Mucosa of rectum (tissue), 2 donors: ENCODE measurements at regions not wholly inside any gene's neighbourhood (a gene's known extent, or its start where the extent isn't known, plus 50 kb on each side); places are given as distances from the start of the nearest gene placed in this dataset.

ENCODE experiments used
- H3K27ac ChIP-seq, 2 donors: one replicate each; pipeline ENCODE4 v1.7.0; 2013; ENCODE audit warnings: inconsistent platforms in 2 of 2, low read depth in 2 of 2, low read length in 2 of 2
- H3K27me3 ChIP-seq, 2 donors: one replicate each; pipeline ENCODE4 v1.7.0; 2013; ENCODE audit warnings: low read length in 2 of 2; ENCODE audit not compliant: control insufficient read depth in 2 of 2, insufficient read depth in 2 of 2
- H3K36me3 ChIP-seq, 2 donors: one replicate each; pipeline ENCODE4 v1.7.0; 2013; ENCODE audit warnings: low read length in 2 of 2; ENCODE audit not compliant: control insufficient read depth in 2 of 2, insufficient read depth in 2 of 2
- H3K4me1 ChIP-seq, 2 donors: one replicate each; pipeline ENCODE4 v1.7.0; 2013; ENCODE audit warnings: low read length in 2 of 2, mild to moderate bottlenecking in 1 of 2; ENCODE audit not compliant: control insufficient read depth in 2 of 2, insufficient read depth in 2 of 2
- H3K4me3 ChIP-seq, 2 donors: one replicate each; pipeline ENCODE4 v1.7.0; 2013; ENCODE audit warnings: low read length in 2 of 2
- H3K9ac ChIP-seq, 2 donors: one replicate each; pipeline ENCODE4 v1.7.0; 2013; ENCODE audit warnings: low read length in 2 of 2, low read depth in 1 of 2, mild to moderate bottlenecking in 1 of 2
- H3K9me3 ChIP-seq, 2 donors: one replicate each; pipeline ENCODE4 v1.7.0; 2013; ENCODE audit warnings: low read length in 2 of 2; ENCODE audit not compliant: control insufficient read depth in 2 of 2
- donor health status: healthy.
- donor health status: Normal muscosa, but diverticular disease.

DNA sequence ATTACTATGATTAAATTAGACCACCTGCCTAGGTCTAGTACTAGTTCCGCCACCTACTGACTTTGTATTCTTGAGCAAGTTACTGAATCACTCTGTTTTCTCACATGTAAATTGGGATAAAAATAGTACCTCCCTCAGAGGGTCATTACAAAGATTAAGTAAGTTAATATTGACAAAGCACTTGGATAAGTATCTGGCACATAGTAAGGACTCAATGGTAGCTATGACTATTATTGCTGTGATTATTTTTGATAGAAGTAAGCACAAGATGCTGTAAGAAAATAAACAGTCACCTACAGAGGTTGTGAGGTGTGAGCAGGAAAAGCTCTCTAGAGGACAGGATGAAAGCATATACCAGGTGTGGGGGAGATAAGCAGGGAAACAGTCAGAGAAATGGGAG is 173.1 kb upstream of the PAPPA start:
- Histone ChIP-seq H3K9ac (no peak overlapping the region), H3K9me3 (no peaks in the 10 kb centered on the region), H3K36me3 (no peaks in the 10 kb centered on the region), H3K4me1 (no peaks in the 10 kb centered on the region), H3K4me3 (no peak overlapping the region), H3K27me3 (no peaks in the 10 kb centered on the region), H3K27ac (no peak overlapping the region)

DNA sequence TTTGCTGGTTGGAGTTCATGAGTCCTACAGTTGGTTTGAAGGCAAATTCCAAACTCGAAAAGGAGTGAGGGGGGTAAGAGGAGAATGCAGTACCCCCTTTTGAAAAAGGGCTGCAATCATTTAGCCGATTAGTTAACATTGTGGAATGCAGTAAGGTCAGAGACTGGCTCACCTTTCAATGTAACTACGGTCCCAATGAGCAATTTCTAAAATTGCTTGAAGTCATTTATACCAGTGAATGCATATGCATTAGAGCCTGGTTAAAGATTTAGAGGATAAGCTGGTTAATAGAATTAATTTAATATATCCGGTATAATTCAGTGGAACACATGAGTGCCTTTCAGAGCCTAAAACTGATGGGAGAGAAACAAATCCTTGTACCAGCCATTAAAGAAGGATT is 172.6 kb upstream of the PAPPA start:
- Histone ChIP-seq H3K9me3 (no peaks in the 10 kb centered on the region), H3K27ac (no peak overlapping the region), H3K4me3 (no peak overlapping the region), H3K9ac (no peak overlapping the region), H3K36me3 (no peaks in the 10 kb centered on the region), H3K4me1 (no peaks in the 10 kb centered on the region), H3K27me3 (no peaks in the 10 kb centered on the region)

DNA sequence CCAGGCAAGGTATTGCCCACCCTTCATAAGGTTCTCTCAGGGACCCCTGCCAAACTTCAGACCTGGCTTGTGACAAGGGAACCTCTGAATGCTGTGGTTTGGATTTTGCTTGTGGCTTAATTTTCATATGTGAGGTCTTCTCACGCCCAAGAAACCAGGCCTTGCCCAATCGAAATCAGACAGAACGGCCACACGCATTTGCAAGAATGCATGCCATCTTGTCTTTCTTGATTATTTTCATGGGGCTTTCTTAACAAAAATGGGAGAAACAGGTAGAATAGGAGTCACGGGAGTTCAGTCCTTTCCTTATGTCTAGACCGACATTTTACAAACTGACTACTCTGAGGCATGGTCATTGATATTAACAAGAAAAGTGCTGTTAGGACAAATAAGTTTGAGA is 170.2 kb upstream of the PAPPA start:
- H3K27me3 ChIP-seq = no peaks in the 10 kb centered on the region
- H3K4me1 ChIP-seq = no peaks in the 10 kb centered on the region
- H3K9ac ChIP-seq = no peak overlapping the region
- no peaks in the 10 kb centered on the region for H3K9me3 ChIP-seq
- H3K36me3 ChIP-seq = no peaks in the 10 kb centered on the region
- no peak overlapping the region for H3K27ac ChIP-seq
- H3K4me3 ChIP-seq = no peak overlapping the region

DNA sequence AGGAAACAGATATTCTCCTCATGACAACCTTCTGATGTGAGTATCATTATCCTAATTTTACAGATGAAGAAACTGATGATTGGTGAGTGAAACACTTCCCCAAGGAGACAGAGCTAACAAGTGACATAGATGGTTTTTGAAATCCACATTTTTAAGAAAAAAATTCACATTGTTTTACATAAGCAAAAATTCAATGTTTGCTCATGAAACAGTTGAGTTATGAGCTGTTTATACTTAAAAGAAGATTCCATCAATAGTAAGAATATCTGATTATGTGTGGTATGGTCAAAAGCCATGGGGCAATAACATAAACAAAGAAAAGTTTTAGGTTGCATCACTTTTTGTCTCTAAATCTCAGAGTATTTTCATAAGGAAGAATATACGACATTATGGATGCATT is 167.9 kb upstream of the PAPPA start:
- no peak overlapping the region for H3K9ac ChIP-seq
- no peaks in the 10 kb centered on the region for H3K9me3 ChIP-seq
- H3K4me3 ChIP-seq = no peak overlapping the region
- no peak overlapping the region for H3K27ac ChIP-seq
- no peaks in the 10 kb centered on the region for H3K36me3 ChIP-seq
- no peaks in the 10 kb centered on the region for H3K4me1 ChIP-seq
- no peaks in the 10 kb centered on the region for H3K27me3 ChIP-seq

DNA sequence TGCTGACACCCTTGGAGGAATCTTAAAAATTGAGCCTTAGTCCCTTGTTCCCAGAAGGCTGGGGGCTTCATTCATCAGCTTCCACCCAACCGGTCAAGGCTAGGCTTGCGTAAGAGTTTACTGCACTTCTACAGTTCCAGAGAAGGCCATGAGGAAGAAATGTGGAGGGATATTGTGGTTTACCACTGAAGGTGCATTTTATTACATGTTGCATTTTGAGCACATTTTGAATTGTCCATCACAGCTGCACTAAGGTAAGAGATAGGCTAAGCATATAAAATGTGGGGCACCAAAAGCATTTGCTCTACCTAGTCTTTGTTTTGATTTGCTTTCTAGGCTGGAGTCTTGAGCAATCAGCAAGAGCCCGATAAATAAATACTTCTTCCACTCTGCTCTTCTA is 167.1 kb upstream of the PAPPA start:
- no peak overlapping the region for H3K4me3 ChIP-seq
- no peaks in the 10 kb centered on the region for H3K36me3 ChIP-seq
- no peak overlapping the region for H3K9ac ChIP-seq
- H3K27ac ChIP-seq = no peak overlapping the region
- H3K27me3 ChIP-seq = no peaks in the 10 kb centered on the region
- H3K4me1 ChIP-seq = no peaks in the 10 kb centered on the region
- H3K9me3 ChIP-seq = no peaks in the 10 kb centered on the region

DNA sequence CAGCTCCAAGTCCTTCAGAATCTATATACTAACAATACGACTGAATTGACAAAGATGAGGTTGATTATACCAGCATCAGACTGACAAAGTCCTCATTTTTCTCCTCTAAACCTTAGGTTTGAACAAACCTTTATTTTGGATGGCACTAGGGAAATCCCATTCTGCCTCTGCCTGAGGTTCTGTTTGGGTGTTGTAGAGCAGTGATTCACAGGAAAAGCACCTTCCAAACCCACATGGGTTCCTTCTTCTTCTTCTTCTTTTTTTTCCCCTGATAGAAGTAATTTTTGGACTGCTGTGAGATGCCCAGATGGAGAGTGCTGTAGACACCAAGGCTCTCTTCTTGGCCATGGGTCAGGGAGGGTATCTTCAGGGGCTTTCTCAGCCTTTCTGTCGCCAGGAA is 164.9 kb upstream of the PAPPA start:
- H3K36me3 ChIP-seq = no peaks in the 10 kb centered on the region
- H3K27me3 ChIP-seq = no peaks in the 10 kb centered on the region
- no peak overlapping the region for H3K4me3 ChIP-seq
- H3K27ac ChIP-seq = no peak overlapping the region
- no peak overlapping the region for H3K9ac ChIP-seq
- H3K4me1 ChIP-seq = no peaks in the 10 kb centered on the region
- H3K9me3 ChIP-seq = no peaks in the 10 kb centered on the region

DNA sequence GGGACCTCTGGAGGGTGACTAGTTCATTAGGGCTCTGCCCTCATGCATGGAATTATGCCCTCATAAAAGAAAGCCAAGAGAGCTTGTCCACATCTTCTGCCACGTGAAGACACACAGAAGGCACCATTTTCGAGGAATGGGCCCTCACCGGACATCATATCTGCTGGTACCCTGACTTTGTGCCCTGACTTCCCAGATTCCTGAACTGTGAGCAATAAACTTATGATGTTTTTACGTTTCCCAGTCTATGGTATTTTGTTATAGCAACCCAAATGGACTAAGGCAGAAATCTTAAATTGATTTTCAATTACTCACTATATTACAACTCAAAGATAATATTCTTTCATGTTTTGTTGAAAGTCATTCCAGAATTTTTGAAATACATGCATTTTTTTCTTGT is 163.8 kb upstream of the PAPPA start:
- Histone ChIP-seq H3K27me3 (no peaks in the 10 kb centered on the region), H3K4me1 (no peaks in the 10 kb centered on the region), H3K36me3 (no peaks in the 10 kb centered on the region), H3K9me3 (no peaks in the 10 kb centered on the region), H3K9ac (no peak overlapping the region), H3K4me3 (no peak overlapping the region), H3K27ac (no peak overlapping the region)

DNA sequence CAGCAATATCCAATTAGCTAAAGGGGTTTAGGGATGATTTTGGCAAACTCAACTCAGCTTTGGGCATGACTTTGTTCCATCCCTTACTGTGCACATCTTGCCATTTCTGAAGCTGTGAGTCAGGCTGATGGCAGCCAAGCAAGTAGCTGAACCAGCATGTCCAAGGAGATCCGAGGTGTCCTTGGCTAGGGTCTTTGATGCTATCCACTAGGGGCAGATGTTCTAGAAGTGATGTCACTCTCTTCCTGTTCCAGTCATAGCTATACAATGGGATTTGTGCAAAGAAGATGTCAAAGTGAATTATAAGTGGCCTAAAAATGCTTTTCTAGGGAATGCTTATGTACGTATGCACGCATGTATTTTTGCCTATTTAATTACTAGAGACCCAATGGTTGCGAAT is 160.8 kb upstream of the PAPPA start:
- no peaks in the 10 kb centered on the region for H3K9me3 ChIP-seq
- H3K9ac ChIP-seq = no peak overlapping the region
- no peaks in the 10 kb centered on the region for H3K4me1 ChIP-seq
- H3K27me3 ChIP-seq = no peaks in the 10 kb centered on the region
- no peak overlapping the region for H3K4me3 ChIP-seq
- no peak overlapping the region for H3K27ac ChIP-seq
- no peaks in the 10 kb centered on the region for H3K36me3 ChIP-seq

DNA sequence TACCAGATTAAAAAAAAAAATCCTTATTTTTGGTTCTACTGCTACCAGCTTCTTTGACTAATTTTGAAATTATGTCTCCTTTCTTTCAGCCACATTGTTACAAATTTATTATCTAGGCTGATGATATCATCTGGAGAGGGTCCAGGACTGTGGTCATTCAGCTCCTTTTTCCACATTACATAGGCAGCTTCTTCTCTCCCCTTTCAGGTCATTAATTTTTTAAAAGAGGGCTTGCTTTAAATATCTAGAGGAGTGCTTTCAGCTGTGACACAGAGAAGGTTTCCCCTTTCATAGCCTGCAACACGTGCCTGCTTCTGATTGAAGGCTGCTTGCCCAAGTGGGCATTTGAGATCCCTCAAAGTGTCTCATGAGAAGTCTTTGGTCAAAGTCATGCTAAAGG is 155.7 kb upstream of the PAPPA start:
- Histone ChIP-seq H3K27me3 (no peaks in the 10 kb centered on the region), H3K27ac (no peak overlapping the region), H3K4me3 (no peak overlapping the region), H3K36me3 (no peaks in the 10 kb centered on the region), H3K4me1 (no peaks in the 10 kb centered on the region), H3K9ac (no peak overlapping the region), H3K9me3 (no peaks in the 10 kb centered on the region)

DNA sequence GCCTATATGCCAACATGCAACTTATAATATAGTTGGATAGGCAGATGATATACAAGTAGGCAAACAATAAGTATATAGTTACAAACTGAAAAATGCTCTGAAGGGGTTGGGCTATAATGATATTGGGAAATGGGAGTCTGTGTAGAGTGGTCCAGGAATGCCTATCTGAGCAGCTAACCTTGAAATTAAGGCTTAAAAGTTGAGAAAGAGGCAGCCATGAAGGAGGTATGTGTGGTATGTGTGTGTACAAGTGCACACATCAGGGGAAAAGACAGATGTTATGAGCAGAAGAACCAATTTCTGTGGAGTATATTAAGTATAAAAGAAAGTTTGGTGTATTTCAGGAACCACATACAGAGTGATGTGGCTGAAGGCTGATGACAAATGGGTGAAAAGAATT is 154.9 kb upstream of the PAPPA start:
- Histone ChIP-seq H3K27me3 (no peaks in the 10 kb centered on the region), H3K27ac (no peak overlapping the region), H3K4me3 (no peak overlapping the region)

DNA sequence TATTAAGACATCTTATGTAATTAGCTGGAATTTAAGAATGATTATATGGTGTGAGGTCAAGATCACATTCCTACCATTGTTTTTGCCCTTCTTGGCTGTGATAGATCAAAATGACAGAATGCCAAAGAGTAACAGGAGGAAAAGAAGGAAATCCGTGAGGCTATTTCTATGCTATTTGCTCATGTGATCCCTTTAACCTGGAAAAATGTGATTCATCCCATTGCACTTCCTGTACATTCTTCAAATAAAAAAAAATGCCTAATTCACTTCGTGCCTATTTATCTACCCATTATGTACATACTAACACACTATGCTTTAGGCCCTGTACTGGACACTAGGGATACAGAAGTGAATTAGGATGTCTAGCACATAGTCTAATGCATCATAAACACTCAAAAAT is 154.1 kb upstream of the PAPPA start:
- Histone ChIP-seq H3K27ac (no peak overlapping the region), H3K4me1 (no peaks in the 10 kb centered on the region), H3K9ac (no peak overlapping the region), H3K27me3 (no peaks in the 10 kb centered on the region), H3K9me3 (no peaks in the 10 kb centered on the region), H3K36me3 (no peaks in the 10 kb centered on the region), H3K4me3 (no peak overlapping the region)

More for the DNA sequence above, 154.9 kb upstream of the PAPPA start:
- H3K4me1 ChIP-seq = no peaks in the 10 kb centered on the region
- H3K36me3 ChIP-seq = no peaks in the 10 kb centered on the region
- no peaks in the 10 kb centered on the region for H3K9me3 ChIP-seq
- no peak overlapping the region for H3K9ac ChIP-seq
